ENCODE measurements at regions not wholly inside any gene's neighbourhood (a gene's known extent, or its start where the extent isn't known, plus 50 kb on each side); places are given as distances from the start of the nearest gene placed in this dataset.

DNA sequence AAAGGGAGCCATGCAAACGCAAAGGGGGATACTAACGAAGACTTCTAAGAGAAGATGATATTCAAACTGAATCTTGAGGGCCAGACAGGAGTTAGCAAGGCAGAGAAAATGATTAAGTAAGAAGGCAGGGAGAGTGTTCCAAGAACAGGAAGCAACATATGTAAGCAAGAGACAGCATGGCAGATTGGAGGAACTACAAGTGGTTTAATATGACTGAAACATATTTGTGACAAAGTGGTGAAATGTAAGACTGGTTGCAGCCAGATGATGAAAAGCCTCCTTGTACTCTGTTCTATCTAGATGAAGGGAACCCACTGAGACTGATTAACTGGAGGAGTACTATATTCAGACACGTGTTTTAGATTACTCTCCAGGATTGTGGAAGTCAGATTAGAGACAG lies 116.6 kb upstream of the DIAPH2 start:
- no peak for DNase-seq (ENCODE audit: low spot score)
- H3K9me3 ChIP-seq = no peaks in the 10 kb centered on the region
- TF ChIP-seq POLR2AphosphoS5 (IDR thresholded peaks at IDR 0.05) (no peak), CTCF (IDR thresholded peaks at IDR 0.05) (no peak)
- no peaks in the 10 kb centered on the region for H3K36me3 ChIP-seq
- H3K27ac ChIP-seq = no peak overlapping the region
- no peaks in the 10 kb centered on the region for H3K4me1 ChIP-seq (replicated peaks)
- H3K27me3 ChIP-seq (replicated peaks; ENCODE audit: insufficient read depth) = no peaks in the 10 kb centered on the region
- H3K4me3 ChIP-seq = no peak overlapping the region
- intact Hi-C loops (cut with DNase I) = no loop called here
- 84% methylated on average over 3 of the region's 3 CpGs for WGBS

- intact Hi-C loops (cut with DNase I) = no loop called here
- WGBS = 77% methylated on average over 3 of the region's 3 CpGs
Observed at GRCh38 chrX:96569034-96569433, 115.6 kb upstream of the DIAPH2 start.

DNA sequence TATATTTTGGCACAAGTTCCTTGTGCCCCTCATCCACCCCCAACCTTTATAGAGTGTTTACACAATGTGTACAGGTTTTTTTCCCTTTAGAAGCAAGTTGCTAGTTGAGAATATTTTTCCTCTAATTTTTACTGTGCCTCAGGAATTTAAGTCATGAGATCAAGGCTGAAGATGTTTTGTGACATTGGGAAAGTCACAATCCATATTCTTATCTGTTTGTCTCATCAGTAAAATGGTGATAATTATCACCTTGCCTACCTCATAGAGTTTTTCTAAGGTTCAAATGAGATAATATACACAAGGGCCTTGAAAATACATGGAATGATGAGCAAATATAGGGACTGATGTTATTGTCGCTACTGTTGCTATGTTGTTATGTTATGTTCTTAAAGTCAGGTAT lies 109.6 kb upstream of the DIAPH2 start:
- Histone ChIP-seq H3K4me1 (replicated peaks) (no peaks in the 10 kb centered on the region), H3K27me3 (replicated peaks; ENCODE audit: insufficient read depth) (no peaks in the 10 kb centered on the region), H3K9me3 (no peaks in the 10 kb centered on the region), H3K36me3 (no peaks in the 10 kb centered on the region), H3K4me3 (no peak overlapping the region), H3K27ac (no peak overlapping the region)
- intact Hi-C loops (cut with DNase I) = no loop called here
- 93% methylated on average over 1 of the region's 1 CpG for WGBS
- no peak for DNase-seq (ENCODE audit: low spot score)
- TF ChIP-seq POLR2AphosphoS5 (IDR thresholded peaks at IDR 0.05) (no peak), POLR2A (IDR thresholded peaks at IDR 0.05) (no peak), CTCF (IDR thresholded peaks at IDR 0.05) (no peak)

More at GRCh38 chrX:96569034-96569433, 115.6 kb upstream of the DIAPH2 start:
- no peaks in the 10 kb centered on the region for H3K27me3 ChIP-seq (replicated peaks; ENCODE audit: insufficient read depth)
- TF ChIP-seq POLR2AphosphoS5 (IDR thresholded peaks at IDR 0.05) = no peak
- TF ChIP-seq CTCF (IDR thresholded peaks at IDR 0.05) = no peak
- no peaks in the 10 kb centered on the region for H3K4me1 ChIP-seq (replicated peaks)
- no peak overlapping the region for H3K27ac ChIP-seq
- H3K4me3 ChIP-seq = no peak overlapping the region
- H3K36me3 ChIP-seq = no peaks in the 10 kb centered on the region
- H3K9me3 ChIP-seq = no peaks in the 10 kb centered on the region
- no peak for DNase-seq (ENCODE audit: low spot score)

GRCh38 chrX:96576368-96576767 lies 108.3 kb upstream of the DIAPH2 start:
- no peak overlapping the region for H3K27ac ChIP-seq
- intact Hi-C loops (cut with DNase I) = no loop called here
- no peaks in the 10 kb centered on the region for H3K4me1 ChIP-seq (replicated peaks)
- no peak for DNase-seq (ENCODE audit: low spot score)
- WGBS = 76% methylated on average over 2 of the region's 2 CpGs
- no peaks in the 10 kb centered on the region for H3K9me3 ChIP-seq
- TF ChIP-seq POLR2AphosphoS5 (IDR thresholded peaks at IDR 0.05) (no peak), POLR2A (IDR thresholded peaks at IDR 0.05) (no peak), CTCF (IDR thresholded peaks at IDR 0.05) (no peak)
- no peaks in the 10 kb centered on the region for H3K27me3 ChIP-seq (replicated peaks; ENCODE audit: insufficient read depth)
- H3K36me3 ChIP-seq = no peaks in the 10 kb centered on the region
- no peak overlapping the region for H3K4me3 ChIP-seq

- H3K27me3 ChIP-seq (replicated peaks; ENCODE audit: insufficient read depth) = no peaks in the 10 kb centered on the region
- H3K4me3 ChIP-seq = no peak overlapping the region
- no peaks in the 10 kb centered on the region for H3K36me3 ChIP-seq
- TF ChIP-seq POLR2A (IDR thresholded peaks at IDR 0.05) (no peak), POLR2AphosphoS5 (IDR thresholded peaks at IDR 0.05) (no peak), CTCF (IDR thresholded peaks at IDR 0.05) (no peak)
- no peaks in the 10 kb centered on the region for H3K9me3 ChIP-seq
- intact Hi-C loops (cut with DNase I) = no loop called here
- no peak overlapping the region for H3K27ac ChIP-seq
- DNase-seq (ENCODE audit: low spot score) = no peak
- no peaks in the 10 kb centered on the region for H3K4me1 ChIP-seq (replicated peaks)
Observed at GRCh38 chrX:96578781-96579180, 105.9 kb upstream of the DIAPH2 start.
